ENCODE measurements at regions not wholly inside any gene's neighbourhood (a gene's known extent, or its start where the extent isn't known, plus 50 kb on each side); places are given as distances from the start of the nearest gene placed in this dataset.
"Not testable (repeated sequence)": the region's sequence is repeated elsewhere in the genome, so short reads cannot be mapped to it uniquely, and the experiment has no call there.

- H3K9me3 ChIP-seq: no peaks in the 10 kb centered on the region
- intact Hi-C loops (cut with DNase I): no loop called here
- no peak for TF ChIP-seq CTCF (IDR thresholded peaks at IDR 0.05)
- no peaks in the 10 kb centered on the region for H3K36me3 ChIP-seq
- H3K4me1 ChIP-seq: no peaks in the 10 kb centered on the region
- no peak overlapping the region for H3K4me3 ChIP-seq
- DNase-seq (no peak), ATAC-seq (no peak)
- no peak overlapping the region for H3K27ac ChIP-seq
- H3K27me3 ChIP-seq: no peaks in the 10 kb centered on the region
These were observed 356.9 kb upstream of the PRKCQ start for GRCh38 chr10:6936931-6937330.

- DNase-seq: no peak
- Histone ChIP-seq H3K4me3 (no peak overlapping the region), H3K27ac (peak overlapping the region; percentile 73), H3K4me1 (peaks cover 21% of the 10 kb centered on the region), H3K9me3 (no peaks in the 10 kb centered on the region), H3K27me3 (no peaks in the 10 kb centered on the region), H3K36me3 (no peaks in the 10 kb centered on the region)
- TF ChIP-seq CTCF (IDR thresholded peaks at IDR 0.05): no peak
- intact Hi-C loops (cut with DNase I): no loop called here
- no peak for ATAC-seq
These were observed 349.2 kb upstream of the PRKCQ start for GRCh38 chr10:6929148-6929830.

GRCh38 chr10:6928586-6928985 lies 348.5 kb upstream of the PRKCQ start:
- DNase-seq (no peak), ATAC-seq (no peak)
- Histone ChIP-seq H3K4me1 (peaks cover 21% of the 10 kb centered on the region), H3K4me3 (no peak overlapping the region), H3K27ac (peak overlapping the region; percentile 73), H3K27me3 (no peaks in the 10 kb centered on the region), H3K9me3 (no peaks in the 10 kb centered on the region), H3K36me3 (no peaks in the 10 kb centered on the region)
- intact Hi-C loops (cut with DNase I): no loop called here
- no peak for TF ChIP-seq CTCF (IDR thresholded peaks at IDR 0.05)

- intact Hi-C loops (cut with DNase I): no loop called here
These were observed 346.9 kb upstream of the PRKCQ start for GRCh38 chr10:6926971-6927370.

GRCh38 chr10:6925146-6925545 lies 345.1 kb upstream of the PRKCQ start:
- Histone ChIP-seq H3K4me3 (no peak overlapping the region), H3K4me1 (peaks cover 24% of the 10 kb centered on the region), H3K27ac (peak overlapping the region; percentile 56), H3K27me3 (no peaks in the 10 kb centered on the region), H3K9me3 (no peaks in the 10 kb centered on the region), H3K36me3 (no peaks in the 10 kb centered on the region)
- DNase-seq (no peak), ATAC-seq (no peak)
- TF ChIP-seq CTCF (IDR thresholded peaks at IDR 0.05): no peak
- intact Hi-C loops (cut with DNase I): no loop called here

More at GRCh38 chr10:6926971-6927370, 346.9 kb upstream of the PRKCQ start:
- DNase-seq: no peak
- peak; percentile 73 for ATAC-seq
- no peak overlapping the region for H3K4me3 ChIP-seq
- no peaks in the 10 kb centered on the region for H3K9me3 ChIP-seq
- H3K4me1 ChIP-seq: peaks cover 21% of the 10 kb centered on the region
- no peak for TF ChIP-seq CTCF (IDR thresholded peaks at IDR 0.05)
- no peaks in the 10 kb centered on the region for H3K36me3 ChIP-seq
- H3K27me3 ChIP-seq: no peaks in the 10 kb centered on the region
- peak overlapping the region; percentile 73 for H3K27ac ChIP-seq

GRCh38 chr10:6924166-6924565 lies 344.1 kb upstream of the PRKCQ start:
- no peaks in the 10 kb centered on the region for H3K36me3 ChIP-seq
- peaks cover 20% of the 10 kb centered on the region for H3K4me1 ChIP-seq
- H3K27me3 ChIP-seq: no peaks in the 10 kb centered on the region
- H3K4me3 ChIP-seq: no peak overlapping the region
- TF ChIP-seq CTCF (IDR thresholded peaks at IDR 0.05): no peak
- no peak for ATAC-seq
- intact Hi-C loops (cut with DNase I): no loop called here
- no peak for DNase-seq
- no peak overlapping the region for H3K27ac ChIP-seq
- no peaks in the 10 kb centered on the region for H3K9me3 ChIP-seq

GRCh38 chr10:6921026-6921425 lies 340.9 kb upstream of the PRKCQ start:
- H3K9me3 ChIP-seq; H3K27me3 ChIP-seq; ATAC-seq; H3K27ac ChIP-seq; H3K4me1 ChIP-seq; intact Hi-C loops (cut with DNase I); H3K36me3 ChIP-seq; H3K4me3 ChIP-seq; DNase-seq: not testable (repeated sequence)
